OCI-LY1 (cell line): ENCODE measurements at regions not wholly inside any gene's neighbourhood (a gene's known extent, or its start where the extent isn't known, plus 50 kb on each side); places are given as distances from the start of the nearest gene placed in this dataset.

Experiments used
- H2AFZ ChIP-seq: fragments of 200-600 bp; sonication (generic), shearing (Covaris generic); 2 replicates; pipeline ENCODE4 v1.6.0; 2014; ENCODE audit warnings: antibody characterized with exemption, mild to moderate bottlenecking, low read length
- H3F3A ChIP-seq: fragments of 200-600 bp; sonication (generic), shearing (Covaris generic); 2 replicates; pipeline ENCODE4 v1.6.0; 2014; ENCODE audit warnings: mild to moderate bottlenecking, antibody characterized with exemption, low read length, moderate library complexity; ENCODE audit not compliant: insufficient read depth
- H3K27ac ChIP-seq: fragments of 200-600 bp; sonication (generic); 2 replicates; pipeline ENCODE4 v1.5.1; 2014; ENCODE audit warnings: low read length, mixed run types, mild to moderate bottlenecking, low read depth; ENCODE audit not compliant: poor library complexity, severe bottlenecking
- H3K27me3 ChIP-seq: fragments of 200-600 bp; sonication (generic); 2 replicates; pipeline ENCODE4 v1.6.0; 2014; ENCODE audit warnings: antibody characterized with exemption, mild to moderate bottlenecking, low read length, moderate library complexity; ENCODE audit not compliant: insufficient read depth
- H3K36me3 ChIP-seq: fragments of 200-600 bp; sonication (generic); 2 replicates; pipeline ENCODE4 v1.6.1; 2014; ENCODE audit warnings: mild to moderate bottlenecking, antibody characterized with exemption, low read length, moderate library complexity, mixed read lengths; ENCODE audit not compliant: insufficient read depth
- H3K4me1 ChIP-seq: fragments of 200-600 bp; sonication (generic); 2 replicates; pipeline ENCODE4 v1.5.1; 2014; ENCODE audit warnings: mild to moderate bottlenecking, low read length, moderate library complexity; ENCODE audit not compliant: insufficient read depth, severe bottlenecking
- H3K4me2 ChIP-seq: fragments of 200-600 bp; sonication (generic), shearing (Covaris generic); 2 replicates; pipeline ENCODE4 v1.6.1; 2014; ENCODE audit warnings: low read length
- H3K4me3 ChIP-seq: fragments of 200-600 bp; sonication (generic); 2 replicates; pipeline ENCODE4 v1.5.1; 2014; ENCODE audit warnings: low read length, low read depth, mild to moderate bottlenecking, mixed read lengths; ENCODE audit not compliant: poor library complexity, severe bottlenecking
- H3K79me2 ChIP-seq: fragments of 200-600 bp; shearing (Covaris generic); 2 replicates; pipeline ENCODE4 v1.6.1; 2016; ENCODE audit warnings: mixed run types, low read length, mixed read lengths; ENCODE audit not compliant: insufficient read depth
- H3K9ac ChIP-seq: fragments of 200-600 bp; sonication (generic), shearing (Covaris generic); 2 replicates; pipeline ENCODE4 v1.6.1; 2014; ENCODE audit warnings: mild to moderate bottlenecking, low read length, mixed read lengths
- H3K9me2 ChIP-seq: fragments of 200-600 bp; sonication (generic), shearing (Covaris generic); 2 replicates; pipeline ENCODE4 v1.6.1; 2014; ENCODE audit warnings: low read depth, mild to moderate bottlenecking, low read length, mixed read lengths
- H3K9me3 ChIP-seq: fragments of 200-600 bp; shearing (Covaris generic); 2 replicates; pipeline ENCODE4 v1.6.1; 2014; ENCODE audit warnings: low read length, mixed read lengths
- H4K20me1 ChIP-seq: fragments of 200-600 bp; sonication (generic), shearing (Covaris generic); 2 replicates; pipeline ENCODE4 v1.6.0; 2016; ENCODE audit warnings: mild to moderate bottlenecking, low read length; ENCODE audit not compliant: insufficient read depth
- CTCF ChIP-seq: fragments of 200-600 bp; sonication (generic), shearing (Covaris generic); IDR thresholded peaks from 2 replicates; pipeline ENCODE4 v1.5.1; 2017; ENCODE audit warnings: mild to moderate bottlenecking, antibody characterized with exemption, low read length, moderate library complexity, mixed read lengths
- EZH2 ChIP-seq: fragments of 200-600 bp; sonication (generic), shearing (Covaris generic); IDR thresholded peaks from 2 replicates; pipeline ENCODE4 v1.8.0; 2017; ENCODE audit warnings: borderline replicate concordance, mixed run types, mild to moderate bottlenecking, antibody characterized with exemption, low read length, moderate library complexity, mixed read lengths

- peaks cover 15% of the 10 kb centered on the region for H3K4me1 ChIP-seq
- no peak overlapping the region for H3K4me3 ChIP-seq
- TF ChIP-seq CTCF (no peak), EZH2 (no peak)
- H2AFZ ChIP-seq: no peak overlapping the region
- H3K4me2 ChIP-seq: 0 out of 2 replicates have a peak overlapping the region, but pooled peaks have one; percentile 18
- H3K36me3 ChIP-seq: no peaks in the 10 kb centered on the region
- no peaks in the 10 kb centered on the region for H3K27me3 ChIP-seq
- H3F3A ChIP-seq: no peaks in the 10 kb centered on the region
- no peaks in the 10 kb centered on the region for H4K20me1 ChIP-seq
- H3K9me3 ChIP-seq: no peaks in the 10 kb centered on the region
- H3K9ac ChIP-seq: no peak overlapping the region
- no peak overlapping the region for H3K27ac ChIP-seq
- H3K9me2 ChIP-seq: no peaks in the 10 kb centered on the region
- H3K79me2 ChIP-seq: no peaks in the 10 kb centered on the region
Measured at GRCh38 chr11:95296621-95297025, 65.6 kb upstream of the SESN3 start.

GRCh38 chr11:95296165-95296564 lies 65.2 kb upstream of the SESN3 start:
- Histone ChIP-seq H3F3A (no peaks in the 10 kb centered on the region), H2AFZ (no peak overlapping the region), H4K20me1 (no peaks in the 10 kb centered on the region), H3K9me2 (no peaks in the 10 kb centered on the region), H3K27me3 (no peaks in the 10 kb centered on the region), H3K4me3 (no peak overlapping the region), H3K9ac (no peak overlapping the region), H3K27ac (no peak overlapping the region), H3K79me2 (no peaks in the 10 kb centered on the region), H3K4me2 (no peak overlapping the region), H3K4me1 (peaks cover 15% of the 10 kb centered on the region), H3K36me3 (no peaks in the 10 kb centered on the region), H3K9me3 (no peaks in the 10 kb centered on the region)
- TF ChIP-seq CTCF (no peak), EZH2 (no peak)

- Histone ChIP-seq H3K4me1 (peaks cover 15% of the 10 kb centered on the region), H3K36me3 (no peaks in the 10 kb centered on the region), H3K9me2 (no peaks in the 10 kb centered on the region), H3K9ac (no peak overlapping the region), H3K4me3 (no peak overlapping the region), H3K4me2 (no peak overlapping the region), H3K79me2 (no peaks in the 10 kb centered on the region), H3F3A (no peaks in the 10 kb centered on the region), H3K27ac (no peak overlapping the region), H2AFZ (no peak overlapping the region), H4K20me1 (no peaks in the 10 kb centered on the region), H3K9me3 (no peaks in the 10 kb centered on the region), H3K27me3 (no peaks in the 10 kb centered on the region)
- TF ChIP-seq CTCF (no peak), EZH2 (no peak)
Measured at GRCh38 chr11:95295382-95296149, 64.6 kb upstream of the SESN3 start.
